ENCODE measurements at regions not wholly inside any gene's neighbourhood (a gene's known extent, or its start where the extent isn't known, plus 50 kb on each side); places are given as distances from the start of the nearest gene placed in this dataset.
A peak's percentile ranks its signal among the peaks of the same experiment; 100 is the strongest.

DNA sequence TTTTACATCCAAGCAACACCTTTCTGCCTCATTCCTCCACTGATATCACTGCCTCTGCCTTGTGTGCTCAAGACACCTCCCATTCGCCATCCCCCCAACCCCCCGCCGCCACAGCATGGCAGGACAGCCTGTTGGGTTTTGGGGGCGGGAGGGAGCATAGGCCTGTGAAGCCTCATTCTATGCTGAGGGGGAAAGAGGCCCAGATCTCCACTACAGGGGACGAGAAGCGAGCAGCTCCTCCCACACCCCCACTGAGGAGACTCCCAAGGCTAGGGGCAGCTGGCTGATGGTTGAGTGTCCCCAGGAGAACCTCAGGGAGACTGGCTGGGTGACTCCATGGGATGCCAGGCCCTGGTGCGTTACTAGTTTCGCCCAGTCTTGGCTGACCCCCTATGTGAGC, 214.3 kb upstream of the SIX2 start (continued):
- TF ChIP-seq MAFK (IDR thresholded peaks at IDR 0.05; ENCODE audit: partially characterized antibody) (no peak), CBX8 (IDR thresholded peaks at IDR 0.05) (no peak), RFX5 (IDR thresholded peaks at IDR 0.05) (no peak)
- TF ChIP-seq, protein P1, sequence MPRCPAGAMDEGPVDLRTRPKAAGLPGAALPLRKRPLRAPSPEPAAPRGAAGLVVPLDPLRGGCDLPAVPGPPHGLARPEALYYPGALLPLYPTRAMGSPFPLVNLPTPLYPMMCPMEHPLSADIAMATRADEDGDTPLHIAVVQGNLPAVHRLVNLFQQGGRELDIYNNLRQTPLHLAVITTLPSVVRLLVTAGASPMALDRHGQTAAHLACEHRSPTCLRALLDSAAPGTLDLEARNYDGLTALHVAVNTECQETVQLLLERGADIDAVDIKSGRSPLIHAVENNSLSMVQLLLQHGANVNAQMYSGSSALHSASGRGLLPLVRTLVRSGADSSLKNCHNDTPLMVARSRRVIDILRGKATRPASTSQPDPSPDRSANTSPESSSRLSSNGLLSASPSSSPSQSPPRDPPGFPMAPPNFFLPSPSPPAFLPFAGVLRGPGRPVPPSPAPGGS (IDR thresholded peaks at IDR 0.05), result no peak
- TF ChIP-seq, protein P2, sequence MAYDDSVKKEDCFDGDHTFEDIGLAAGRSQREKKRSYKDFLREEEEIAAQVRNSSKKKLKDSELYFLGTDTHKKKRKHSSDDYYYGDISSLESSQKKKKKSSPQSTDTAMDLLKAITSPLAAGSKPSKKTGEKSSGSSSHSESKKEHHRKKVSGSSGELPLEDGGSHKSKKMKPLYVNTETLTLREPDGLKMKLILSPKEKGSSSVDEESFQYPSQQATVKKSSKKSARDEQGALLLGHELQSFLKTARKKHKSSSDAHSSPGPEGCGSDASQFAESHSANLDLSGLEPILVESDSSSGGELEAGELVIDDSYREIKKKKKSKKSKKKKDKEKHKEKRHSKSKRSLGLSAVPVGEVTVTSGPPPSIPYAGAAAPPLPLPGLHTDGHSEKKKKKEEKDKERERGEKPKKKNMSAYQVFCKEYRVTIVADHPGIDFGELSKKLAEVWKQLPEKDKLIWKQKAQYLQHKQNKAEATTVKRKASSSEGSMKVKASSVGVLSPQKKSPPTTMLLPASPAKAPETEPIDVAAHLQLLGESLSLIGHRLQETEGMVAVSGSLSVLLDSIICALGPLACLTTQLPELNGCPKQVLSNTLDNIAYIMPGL (CRISPR knock-in tag; IDR thresholded peaks at IDR 0.05; ENCODE audit: borderline replicate concordance), result no peak

DNA sequence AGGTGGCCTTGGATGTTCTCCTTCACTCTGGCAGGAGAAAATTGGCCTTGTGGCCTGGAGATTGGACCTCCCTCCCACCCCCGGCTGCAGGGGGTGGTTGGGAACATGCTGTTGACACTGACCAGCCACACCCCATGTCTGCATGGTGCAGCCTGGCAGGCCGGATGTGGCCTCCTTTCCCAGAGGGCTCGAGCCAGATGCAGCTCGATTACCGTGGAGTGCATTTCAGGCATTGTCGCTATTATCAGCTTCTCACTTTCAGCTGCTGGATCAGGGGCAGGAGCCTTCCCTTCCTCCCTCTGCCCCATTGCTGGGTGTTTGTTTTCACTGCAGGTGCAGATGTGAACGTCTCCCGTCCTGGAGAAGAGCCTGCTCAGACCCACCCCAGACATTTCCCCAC, 211.0 kb upstream of the SIX2 start:
- peaks cover 11% of the 10 kb centered on the region; the same call in 2 of the 3 replicates for H3K9me3 ChIP-seq
- WGBS (ENCODE audit: missing lambda C conversion rate), result 46% methylated on average over 8 of the region's 8 CpGs
- no peak for DNase-seq (ENCODE audit: low read depth in 1 of 2, low spot score in 1 of 2)
- no peak for FAIRE-seq
- no peak; a peak in 1 of 6 replicates for ATAC-seq
- CTCF ChIA-PET, result interaction anchor here (1.3 to 1.8 kb wide), 2 partner anchors 12 to 29 kb away, joined by 3 to 4 read pairs; no protein-coding TSS in a partner anchor
- H3K4me1 ChIP-seq, result no peaks in the 10 kb centered on the region
- H3K4me3 ChIP-seq, result no peak overlapping the region
- no peak overlapping the region for H3K4me2 ChIP-seq
- TF ChIP-seq SMC3 (IDR thresholded peaks at IDR 0.05) (no peak), FOXS1 (CRISPR knock-in tag; IDR thresholded peaks at IDR 0.05) (no peak), ZNF302 (CRISPR knock-in tag; IDR thresholded peaks at IDR 0.05) (no peak), ESRRA (IDR thresholded peaks at IDR 0.05; ENCODE audit: borderline replicate concordance, low read length) (no peak), MYC (IDR thresholded peaks at IDR 0.05; ENCODE audit: borderline replicate concordance, low read length) (no peak), NPAS2 (CRISPR knock-in tag; IDR thresholded peaks at IDR 0.05; ENCODE audit: borderline replicate concordance) (no peak), HOXA7 (CRISPR knock-in tag; IDR thresholded peaks at IDR 0.05) (no peak)
- H3K27ac ChIP-seq, result no peak overlapping the region
- POLR2A ChIA-PET, result no interaction called here

DNA sequence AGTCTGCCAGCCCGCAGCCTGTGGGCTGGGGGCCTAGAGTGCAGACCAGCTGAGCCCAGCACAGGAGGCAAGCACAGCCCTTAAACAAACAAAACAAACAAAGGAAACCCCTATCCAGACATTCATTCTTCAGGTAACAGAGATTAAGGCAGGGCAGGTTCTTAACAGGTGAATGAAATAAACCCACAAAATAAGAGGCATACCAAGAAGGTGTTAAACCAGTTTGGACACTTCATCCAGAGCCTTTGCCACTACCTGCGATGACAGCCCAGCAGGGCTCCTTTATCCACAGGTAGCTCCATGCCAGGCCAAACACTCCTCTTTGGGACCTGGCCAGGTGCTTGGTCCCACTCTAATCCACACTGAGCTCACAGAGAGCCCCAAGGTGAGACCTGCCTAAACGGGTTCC, 209.7 kb upstream of the SIX2 start:
- ChIA-PET CTCF (interaction anchor here (0.9 to 1.6 kb wide), 2 partner anchors 10 to 205 kb away, joined by 3 to 4 read pairs; no protein-coding TSS in a partner anchor), POLR2A (no interaction called here)
- no peak overlapping the region for H3K27ac ChIP-seq
- FAIRE-seq (no peak), DNase-seq (ENCODE audit: low read depth in 1 of 2, low spot score in 1 of 2) (no peak), ATAC-seq (0 out of 6 replicates have a peak, but pooled peaks of 1 of the 2 experiments have one; percentile 20)
- H3K4me2 ChIP-seq, result no peak overlapping the region
- WGBS (ENCODE audit: missing lambda C conversion rate), result 32% methylated on average over 2 of the region's 3 CpGs
- no peaks in the 10 kb centered on the region for H3K4me1 ChIP-seq
- H3K9me3 ChIP-seq, result peaks cover 11% of the 10 kb centered on the region; the same call in 2 of the 3 replicates
- no peak for TF ChIP-seq ESRRA (IDR thresholded peaks at IDR 0.05; ENCODE audit: borderline replicate concordance, low read length)
- TF ChIP-seq RCOR1 (IDR thresholded peaks at IDR 0.05; ENCODE audit: low read depth, low read length), result no peak
- no peak overlapping the region for H3K4me3 ChIP-seq

DNA sequence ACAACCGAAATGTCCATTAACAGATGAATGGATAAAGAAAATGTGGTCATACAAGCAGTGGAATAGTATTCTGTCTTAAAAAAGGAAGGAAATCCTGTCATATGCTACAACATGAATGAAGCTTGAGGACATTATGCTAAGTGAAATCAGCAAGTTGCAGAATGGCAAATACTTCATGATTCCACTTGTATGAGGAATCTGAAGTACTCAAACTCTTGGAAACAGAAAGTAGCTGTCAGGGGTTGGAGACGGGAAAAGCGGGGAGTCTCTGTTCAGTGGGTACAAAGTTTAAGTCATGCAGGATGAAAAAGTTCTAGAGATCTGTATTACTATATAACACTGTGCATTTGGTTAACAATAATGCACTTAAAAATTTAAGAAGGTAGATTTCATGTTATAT, 209.0 kb upstream of the SIX2 start:
- no peak for TF ChIP-seq POLR2AphosphoS2 (conservative IDR thresholded peaks at IDR 0.05; ENCODE audit: low read length)
- no peak for TF ChIP-seq NPAS2 (CRISPR knock-in tag; IDR thresholded peaks at IDR 0.05; ENCODE audit: borderline replicate concordance)
- no peak for TF ChIP-seq RNF2 (IDR thresholded peaks at IDR 0.05; ENCODE audit: borderline replicate concordance, low read depth)
- TF ChIP-seq CEBPB (IDR thresholded peaks at IDR 0.05), result no peak
- WGBS (ENCODE audit: missing lambda C conversion rate), result 77% methylated on average over 3 of the region's 3 CpGs
- DNase-seq (ENCODE audit: low read depth in 1 of 2, low spot score in 1 of 2) (no peak), ATAC-seq (no peak), FAIRE-seq (no peak)
- Histone ChIP-seq H3K4me1 (no peaks in the 10 kb centered on the region), H3K4me3 (no peak overlapping the region), H3K27ac (no peak overlapping the region), H3K9me3 (peaks cover 11% of the 10 kb centered on the region; the same call in 2 of the 3 replicates), H3K4me2 (no peak overlapping the region)
- ChIA-PET CTCF (interaction anchor here (0.9 to 1.6 kb wide), 2 partner anchors 10 to 204 kb away, joined by 3 to 4 read pairs; no protein-coding TSS in a partner anchor), POLR2A (no interaction called here)

All from A549 (cell line).